ENCODE measurements at regions not wholly inside any gene's neighbourhood (a gene's known extent, or its start where the extent isn't known, plus 50 kb on each side); places are given as distances from the start of the nearest gene placed in this dataset.

DNA sequence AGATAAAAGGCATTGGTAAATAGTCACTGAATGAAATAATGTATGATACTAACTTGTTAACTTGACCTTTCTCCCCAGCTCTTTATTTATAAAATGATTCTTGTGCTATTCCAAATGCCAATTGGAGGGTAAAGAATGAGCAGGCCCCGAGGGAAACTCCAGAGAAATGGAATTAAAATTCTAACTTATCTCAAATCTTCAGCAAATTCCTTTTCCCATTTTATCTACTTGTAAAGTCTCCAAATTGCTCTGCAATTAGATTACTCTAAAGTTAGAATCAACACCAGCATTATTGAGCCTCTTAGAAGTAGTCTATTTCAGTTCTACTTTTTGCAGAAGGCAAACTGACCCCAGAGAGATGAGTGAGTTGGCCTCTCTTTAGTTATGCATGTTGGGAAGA, 165.9 kb upstream of the PREP start:
- no peak overlapping the region for H3K4me3 ChIP-seq (ENCODE audit: low read depth, low read length)
- TF ChIP-seq CTCF (IDR thresholded peaks at IDR 0.05; ENCODE audit: low read depth, low read length, missing control alignments) = no peak
- no peak for DNase-seq (ENCODE audit: low read depth)
- in situ Hi-C loops (cut with HindIII; ENCODE audit: low sequenced_read_pairs) = no loop called here

DNA sequence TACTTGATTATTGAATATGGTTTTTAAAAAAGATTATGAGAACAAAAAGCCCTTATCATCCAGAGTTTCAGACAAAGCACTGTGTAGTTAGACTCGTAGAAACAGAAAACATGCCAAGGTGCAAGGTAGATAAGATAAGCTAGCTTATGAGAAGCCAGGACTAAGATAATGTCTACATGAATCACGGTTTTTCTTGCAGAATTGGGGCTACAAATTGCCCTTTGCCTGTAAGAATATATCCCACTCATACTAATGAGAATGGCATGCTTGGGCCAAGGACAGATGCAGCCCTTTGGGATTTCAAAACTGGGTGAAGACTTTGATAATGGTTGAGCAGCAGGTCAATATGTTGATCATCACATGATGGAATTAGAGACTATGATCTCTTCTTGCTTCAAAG, 165.3 kb upstream of the PREP start:
- no peak for DNase-seq (ENCODE audit: low read depth)
- H3K4me3 ChIP-seq (ENCODE audit: low read depth, low read length) = no peak overlapping the region
- in situ Hi-C loops (cut with HindIII; ENCODE audit: low sequenced_read_pairs) = no loop called here
- TF ChIP-seq CTCF (IDR thresholded peaks at IDR 0.05; ENCODE audit: low read depth, low read length, missing control alignments) = no peak

DNA sequence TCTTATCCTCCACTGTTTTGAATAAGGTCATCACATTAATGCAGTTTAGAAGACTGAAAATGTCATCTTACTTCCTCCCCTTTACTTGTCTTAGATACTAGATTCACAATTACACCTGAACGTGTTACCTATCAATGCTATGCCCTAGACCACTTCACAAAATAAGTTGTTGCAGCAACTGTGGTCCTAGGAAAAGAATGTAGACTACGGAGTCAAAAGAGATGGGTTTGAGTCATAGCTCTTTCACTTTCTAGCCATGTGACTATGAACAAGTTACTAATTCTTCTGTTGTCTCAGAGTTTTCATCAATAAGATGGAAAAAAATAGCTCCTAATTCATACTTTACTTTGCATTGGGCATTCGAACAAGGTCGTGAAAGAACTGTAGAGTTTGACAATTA, 164.3 kb upstream of the PREP start:
- no peak for TF ChIP-seq CTCF (IDR thresholded peaks at IDR 0.05; ENCODE audit: low read depth, low read length, missing control alignments)
- DNase-seq (ENCODE audit: low read depth) = no peak
- in situ Hi-C loops (cut with HindIII; ENCODE audit: low sequenced_read_pairs) = no loop called here
- no peak overlapping the region for H3K4me3 ChIP-seq (ENCODE audit: low read depth, low read length)

DNA sequence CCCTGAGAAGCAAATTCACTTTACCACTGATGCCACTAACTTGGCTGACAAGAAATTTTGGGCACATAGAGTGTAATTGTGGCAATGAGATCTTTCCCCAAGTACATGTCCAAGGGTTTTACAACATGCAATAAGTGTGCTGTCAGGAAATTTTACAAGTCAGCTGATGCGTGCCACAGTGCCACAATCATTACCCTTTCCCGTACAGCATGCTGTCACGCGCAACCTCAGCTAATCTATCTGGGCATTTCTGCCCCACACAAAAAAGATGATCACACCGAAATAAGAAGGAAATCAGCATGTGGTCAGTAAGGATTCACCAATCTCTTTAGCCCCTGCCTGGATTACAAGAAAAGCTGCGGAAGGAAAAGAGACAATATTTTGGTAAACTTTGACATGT, 163.6 kb upstream of the PREP start:
- in situ Hi-C loops (cut with HindIII; ENCODE audit: low sequenced_read_pairs) = no loop called here
- H3K4me3 ChIP-seq (ENCODE audit: low read depth, low read length) = no peak overlapping the region

DNA sequence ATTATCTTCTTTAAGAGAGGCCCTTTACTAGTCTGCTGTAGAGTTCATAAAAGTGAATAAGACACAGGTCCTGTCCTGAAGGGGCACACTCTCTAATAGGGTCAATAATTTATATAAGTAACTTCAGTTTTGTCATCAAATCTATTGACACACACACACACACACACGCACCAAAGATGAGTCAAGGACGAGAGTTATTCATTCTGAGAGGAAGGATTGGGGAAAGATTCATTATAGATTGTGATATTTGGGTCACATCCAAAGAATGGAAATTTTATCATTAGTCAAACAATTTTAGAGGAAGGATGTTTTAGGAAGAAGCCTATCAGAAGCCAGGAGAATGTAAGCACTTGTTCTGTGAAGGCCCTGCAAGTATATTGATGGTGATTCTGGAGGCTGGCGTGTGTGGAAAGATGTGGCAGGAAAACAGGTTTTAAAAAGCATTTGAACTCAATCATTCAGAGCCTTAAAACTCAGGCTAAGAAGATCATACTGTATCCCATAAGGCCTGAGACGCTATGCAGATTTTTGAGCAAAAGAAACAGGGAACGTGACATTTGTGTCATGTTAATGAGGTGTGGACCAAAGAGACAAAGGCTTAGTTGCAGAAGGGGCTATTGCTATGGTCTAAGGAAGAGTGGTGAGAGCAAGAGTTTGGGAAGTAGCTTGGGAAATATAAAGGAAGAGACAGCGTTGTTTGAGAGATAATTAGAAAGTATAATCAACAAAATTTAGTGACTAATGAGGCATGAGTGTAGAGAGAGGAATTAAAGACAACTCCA, 161.4 kb upstream of the PREP start:
- TF ChIP-seq CTCF (IDR thresholded peaks at IDR 0.05; ENCODE audit: low read depth, low read length, missing control alignments) = no peak
- in situ Hi-C loops (cut with HindIII; ENCODE audit: low sequenced_read_pairs) = no loop called here
- H3K4me3 ChIP-seq (ENCODE audit: low read depth, low read length) = no peak overlapping the region
- DNase-seq (ENCODE audit: low read depth) = no peak

More for the DNA sequence above, 163.6 kb upstream of the PREP start:
- TF ChIP-seq CTCF (IDR thresholded peaks at IDR 0.05; ENCODE audit: low read depth, low read length, missing control alignments) = no peak
- no peak for DNase-seq (ENCODE audit: low read depth)

- no peak for TF ChIP-seq CTCF (IDR thresholded peaks at IDR 0.05; ENCODE audit: low read depth, low read length, missing control alignments)
- in situ Hi-C loops (cut with HindIII; ENCODE audit: low sequenced_read_pairs) = no loop called here
- no peak overlapping the region for H3K4me3 ChIP-seq (ENCODE audit: low read depth, low read length)
- DNase-seq (ENCODE audit: low read depth) = no peak
Measured at GRCh38 chr6:105562027-105562426, 159.1 kb upstream of the PREP start.
